Hepatic stellate cell (primary cell): ENCODE measurements at regions not wholly inside any gene's neighbourhood (a gene's known extent, or its start where the extent isn't known, plus 50 kb on each side); places are given as distances from the start of the nearest gene placed in this dataset.

Experiments
- DNase-seq: peaks from one replicate; pipeline ENCODE4 v3.0.0; 2011; ENCODE audit warnings: low spot score

DNA sequence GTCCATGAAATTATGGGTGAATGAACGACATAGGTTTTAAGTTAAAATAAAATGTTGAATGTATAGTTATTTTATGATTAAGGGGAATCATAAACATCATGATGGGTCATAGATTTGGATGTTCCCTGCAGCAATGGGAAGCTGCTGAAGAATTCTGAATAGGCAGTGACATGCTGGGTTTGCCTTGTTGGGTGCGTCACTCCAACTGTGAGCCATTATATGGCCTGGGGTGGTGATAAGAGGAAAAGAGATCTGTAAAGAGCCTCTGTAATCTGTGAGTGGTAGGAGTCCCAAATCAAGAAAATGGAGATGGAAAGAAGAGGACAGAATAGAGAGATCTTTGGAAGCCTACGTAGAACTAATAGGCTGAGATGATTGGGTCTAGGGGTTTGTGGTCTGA lies 58.1 kb upstream of the GPR26 start:
- no peak for DNase-seq

DNA sequence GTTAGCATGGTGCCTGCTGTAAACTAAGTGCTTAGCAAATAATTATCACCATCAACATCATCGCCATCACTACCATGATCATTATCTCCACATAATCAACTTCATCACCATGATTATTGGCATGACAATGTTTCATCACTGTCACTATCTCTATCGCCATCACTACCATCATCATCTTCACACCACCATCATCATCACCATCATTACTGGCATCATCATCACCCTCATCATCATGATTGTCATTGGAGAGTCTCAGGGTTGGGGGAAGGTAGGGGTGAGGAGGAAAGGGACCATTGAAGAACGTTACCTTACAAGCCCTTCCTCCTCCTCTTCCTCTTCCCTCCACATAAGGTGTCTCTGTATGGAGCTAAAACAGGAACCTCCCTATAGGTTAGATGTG lies 54.9 kb upstream of the GPR26 start:
- DNase-seq: no peak

DNA sequence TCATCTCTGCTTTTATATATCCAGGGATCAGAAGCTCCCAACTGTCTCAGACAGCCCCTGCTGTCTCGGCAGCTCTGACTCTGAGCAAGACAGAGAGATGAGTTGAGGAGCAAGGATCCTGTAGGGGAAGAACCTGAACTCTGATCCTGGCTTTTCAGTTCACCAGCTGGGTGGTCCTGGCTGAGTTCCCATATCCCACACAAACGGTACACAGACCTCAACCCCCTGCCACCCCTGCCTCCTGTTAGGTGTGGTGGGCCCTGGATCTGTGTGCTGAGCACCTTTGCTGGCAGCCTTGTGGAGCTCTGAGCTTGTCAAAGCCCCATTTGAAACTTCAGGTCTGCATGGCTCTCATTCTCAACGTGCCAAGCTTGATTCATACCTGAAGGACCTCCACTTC lies 54.3 kb upstream of the GPR26 start:
- DNase-seq: no peak

DNA sequence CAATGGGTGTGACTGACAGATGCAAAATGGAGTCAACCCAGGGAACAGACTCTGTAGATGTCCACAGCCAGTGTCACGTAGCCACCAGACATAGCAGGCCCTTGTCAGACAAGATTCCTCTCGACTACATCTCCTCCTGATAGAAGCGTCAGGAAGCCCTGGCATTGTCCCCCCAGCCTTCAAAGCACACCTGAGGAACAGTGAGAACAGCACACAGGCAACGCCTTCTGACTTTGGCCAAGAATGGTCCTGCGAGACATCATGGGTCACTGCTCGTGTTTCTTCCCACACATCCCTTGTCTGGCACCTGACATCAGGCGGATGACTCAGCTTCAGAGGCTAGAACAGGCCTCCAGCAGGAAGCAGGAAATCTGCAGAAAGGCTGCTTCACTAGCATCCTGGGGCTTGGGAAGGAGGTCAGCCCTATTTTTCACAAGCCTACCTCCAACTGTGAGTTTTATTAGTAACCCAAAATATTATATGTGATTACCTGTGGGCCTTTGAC lies 52.8 kb upstream of the GPR26 start:
- no peak for DNase-seq

DNA sequence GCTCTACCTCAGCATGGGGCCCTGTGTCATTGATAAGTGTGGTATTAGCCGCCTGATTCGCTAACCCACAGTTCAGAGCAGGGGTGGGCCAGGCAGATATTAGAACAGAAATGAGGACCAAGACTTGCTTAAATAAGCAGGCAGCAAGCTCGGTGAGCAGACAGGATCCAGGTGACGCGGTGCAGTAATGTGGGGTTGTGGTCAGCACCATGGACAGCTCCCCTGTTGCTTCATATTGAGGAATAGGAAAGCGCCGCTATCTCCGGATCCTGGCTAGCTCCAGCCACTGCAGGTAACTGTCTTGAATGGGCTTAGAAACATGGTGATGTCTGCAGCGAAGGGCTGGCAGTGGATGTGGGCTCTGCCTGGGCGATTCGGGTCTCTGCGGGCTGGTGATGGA lies 51.3 kb upstream of the GPR26 start:
- no peak for DNase-seq
